Vagina (tissue), 2 donors: ENCODE measurements at regions not wholly inside any gene's neighbourhood (a gene's known extent, or its start where the extent isn't known, plus 50 kb on each side); places are given as distances from the start of the nearest gene placed in this dataset.
A peak's percentile ranks its signal among the peaks of the same experiment; 100 is the strongest.

Source experiments
- DNase-seq, 2 donors: peaks; one replicate each; pipeline ENCODE4 v3.0.0-alpha.2; 2017; ENCODE audit errors: extremely low spot score in 2 of 2
- H3K27ac ChIP-seq: fragments of 200-600 bp; sonication (generic); one replicate; pipeline ENCODE4 v1.5.1; 2019
- H3K27me3 ChIP-seq: fragments of 200-600 bp; sonication (generic); one replicate; pipeline ENCODE4 v1.5.1; 2019
- H3K36me3 ChIP-seq, 2 donors: fragments of 200-600 bp; sonication (generic); one replicate each; pipeline ENCODE4 v1.5.1; 2017 to 2019
- H3K4me1 ChIP-seq: fragments of 200-600 bp; sonication (generic); one replicate; pipeline ENCODE4 v1.5.1; 2019
- H3K4me3 ChIP-seq, 2 donors: fragments of 200-600 bp; sonication (generic); 1 replicate in 1 of 2; 2 replicates in 1 of 2; pipeline ENCODE4 v1.5.1; 2016 to 2019
- H3K9me3 ChIP-seq: fragments of 200-600 bp; sonication (generic); one replicate; pipeline ENCODE4 v1.5.1; 2019
- CTCF ChIP-seq, 3 experiments: fragments of 450-650 bp in 2 of 3; fragments of 200-600 bp in 1 of 3; sonication (generic) in 1 of 3; IDR thresholded peaks; one replicate each; pipeline ENCODE4 v1.5.1; 2017 to 2019; ENCODE audit warnings: antibody characterized with exemption in 3 of 3, mild to moderate bottlenecking in 2 of 3, moderate library complexity in 2 of 3
- POLR2A ChIP-seq, 2 donors: fragments of 450-650 bp; IDR thresholded peaks; one replicate each; pipeline ENCODE4 v1.6.1; 2017; ENCODE audit warnings: antibody characterized with exemption in 2 of 2, mild to moderate bottlenecking in 2 of 2, moderate library complexity in 2 of 2
- POLR2AphosphoS5 ChIP-seq, 2 donors: sonication (generic); formaldehyde crosslinking; IDR thresholded peaks; one replicate each; pipeline ENCODE4 v1.9.0; 2017; ENCODE audit warnings: antibody characterized with exemption in 2 of 2, mild to moderate bottlenecking in 2 of 2, low read depth in 1 of 2; ENCODE audit not compliant: insufficient read depth in 1 of 2
- intact Hi-C: fragments of 100-400 bp; cut with DNase I; formaldehyde crosslinking; loops from one replicate; pipeline ENCODE4 v1.15.1; 2023

- Histone ChIP-seq H3K4me1 (peaks cover 19% of the 10 kb centered on the region), H3K27ac (peak overlapping the region; percentile 0), H3K36me3 (no peaks in the 10 kb centered on the region), H3K27me3 (no peaks in the 10 kb centered on the region), H3K4me3 (peak overlapping the region in 1 of 2 donors; percentile 24), H3K9me3 (no peaks in the 10 kb centered on the region)
- intact Hi-C loops, result no loop called here
- no peak for DNase-seq
- TF ChIP-seq POLR2AphosphoS5 (IDR thresholded peaks at IDR 0.05; ENCODE audit: insufficient read depth in 1 of 2, low read depth in 1 of 2) (peak in 1 of 2 donors; percentile 59), CTCF (IDR thresholded peaks at IDR 0.05) (no peak), POLR2A (IDR thresholded peaks at IDR 0.05) (no peak)
These were observed 140.3 kb downstream of the FOXD2 start for GRCh38 chr1:47578026-47578720.

GRCh38 chr1:47578721-47579419 is 141.0 kb downstream of the FOXD2 start:
- peak overlapping the region; percentile 0 for H3K27ac ChIP-seq
- no peak for DNase-seq
- intact Hi-C loops, result no loop called here

GRCh38 chr1:47579809-47580208 is 142.0 kb downstream of the FOXD2 start:
- Histone ChIP-seq H3K4me1 (peaks cover 19% of the 10 kb centered on the region), H3K9me3 (no peaks in the 10 kb centered on the region), H3K36me3 (no peaks in the 10 kb centered on the region), H3K27ac (no peak overlapping the region), H3K4me3 (no peak overlapping the region), H3K27me3 (no peaks in the 10 kb centered on the region)
- TF ChIP-seq POLR2A (IDR thresholded peaks at IDR 0.05) (no peak), CTCF (IDR thresholded peaks at IDR 0.05) (no peak), POLR2AphosphoS5 (IDR thresholded peaks at IDR 0.05; ENCODE audit: insufficient read depth in 1 of 2, low read depth in 1 of 2) (no peak)
- DNase-seq, result no peak
- intact Hi-C loops, result loop anchor here (10.0 kb wide), 1 partner anchor 125 kb away; no protein-coding TSS in a partner anchor

More at GRCh38 chr1:47578721-47579419, 141.0 kb downstream of the FOXD2 start:
- no peak for TF ChIP-seq CTCF (IDR thresholded peaks at IDR 0.05)
- TF ChIP-seq POLR2AphosphoS5 (IDR thresholded peaks at IDR 0.05; ENCODE audit: insufficient read depth in 1 of 2, low read depth in 1 of 2), result peak in 1 of 2 donors; percentile 11
- no peak overlapping the region for H3K4me3 ChIP-seq
- no peaks in the 10 kb centered on the region for H3K36me3 ChIP-seq
- no peaks in the 10 kb centered on the region for H3K9me3 ChIP-seq
- peaks cover 19% of the 10 kb centered on the region for H3K4me1 ChIP-seq
- no peaks in the 10 kb centered on the region for H3K27me3 ChIP-seq

- H3K9me3 ChIP-seq, result no peaks in the 10 kb centered on the region
- no peak overlapping the region for H3K4me3 ChIP-seq
- no peak for TF ChIP-seq POLR2A (IDR thresholded peaks at IDR 0.05)
- no peak for DNase-seq
- peaks cover 19% of the 10 kb centered on the region for H3K4me1 ChIP-seq
- H3K27ac ChIP-seq, result no peak overlapping the region
- H3K27me3 ChIP-seq, result no peaks in the 10 kb centered on the region
- H3K36me3 ChIP-seq, result no peaks in the 10 kb centered on the region
- intact Hi-C loops, result loop anchor here (10.0 kb wide), 1 partner anchor 124 kb away; no protein-coding TSS in a partner anchor
These were observed 142.7 kb downstream of the FOXD2 start for GRCh38 chr1:47580451-47580995.

GRCh38 chr1:47582891-47583608 is 145.2 kb downstream of the FOXD2 start:
- no peaks in the 10 kb centered on the region for H3K9me3 ChIP-seq
- intact Hi-C loops, result loop anchor here (10.0 kb wide), 1 partner anchor 122 kb away; no protein-coding TSS in a partner anchor
- DNase-seq, result peak; percentile 55 to 60
- no peak overlapping the region for H3K27ac ChIP-seq
- no peak overlapping the region for H3K4me3 ChIP-seq
- no peaks in the 10 kb centered on the region for H3K27me3 ChIP-seq
- H3K36me3 ChIP-seq, result no peaks in the 10 kb centered on the region
- H3K4me1 ChIP-seq, result peaks cover 14% of the 10 kb centered on the region
- no peak for TF ChIP-seq POLR2AphosphoS5 (IDR thresholded peaks at IDR 0.05; ENCODE audit: insufficient read depth in 1 of 2, low read depth in 1 of 2)
- no peak for TF ChIP-seq CTCF (IDR thresholded peaks at IDR 0.05)
- TF ChIP-seq POLR2A (IDR thresholded peaks at IDR 0.05), result no peak
